Neural cell (in vitro differentiated cells): ENCODE measurements at regions not wholly inside any gene's neighbourhood (a gene's known extent, or its start where the extent isn't known, plus 50 kb on each side); places are given as distances from the start of the nearest gene placed in this dataset.

Experiments used
- CTCF ChIP-seq: fragments of 450-650 bp; IDR thresholded peaks from 2 replicates; pipeline ENCODE4 v1.5.1; 2014; ENCODE audit warnings: antibody characterized with exemption, mild to moderate bottlenecking, moderate library complexity; ENCODE audit not compliant: poor library complexity, severe bottlenecking
- EP300 ChIP-seq: fragments of 450-650 bp; conservative IDR thresholded peaks from 2 replicates; pipeline ENCODE4 v1.6.1; 2014; ENCODE audit warnings: antibody characterized with exemption, mild to moderate bottlenecking, moderate library complexity; ENCODE audit not compliant: poor library complexity, severe bottlenecking
- EZH2 ChIP-seq: fragments of 200-600, 300-800 bp; shearing (Covaris generic), sonication (generic); IDR thresholded peaks from 2 replicates; pipeline ENCODE4 v1.6.1; 2014; ENCODE audit warnings: antibody characterized with exemption, low read length, borderline replicate concordance, mild to moderate bottlenecking; ENCODE audit not compliant: insufficient read depth, poor library complexity, severe bottlenecking
- POLR2AphosphoS5 ChIP-seq: IDR thresholded peaks from 2 replicates; pipeline ENCODE4 v1.6.1; 2012
- RAD21 ChIP-seq: fragments of 450-650 bp; conservative IDR thresholded peaks from 2 replicates; pipeline ENCODE4 v1.6.1; 2014; ENCODE audit warnings: antibody characterized with exemption, mild to moderate bottlenecking, moderate library complexity
- TAF1 ChIP-seq: IDR thresholded peaks from 2 replicates; pipeline ENCODE4 v1.6.1; 2012; ENCODE audit warnings: low read depth

- TF ChIP-seq EP300: no peak
- no peak for TF ChIP-seq CTCF
- TF ChIP-seq POLR2AphosphoS5: no peak
- TF ChIP-seq EZH2: no peak
- TF ChIP-seq TAF1: no peak
- TF ChIP-seq RAD21: no peak
These were observed 572.0 kb upstream of the NR2F2 start for GRCh38 chr15:95758451-95758850.
